VCaP (cell line): ENCODE measurements at regions not wholly inside any gene's neighbourhood (a gene's known extent, or its start where the extent isn't known, plus 50 kb on each side); places are given as distances from the start of the nearest gene placed in this dataset.

Experiments
- H3K27ac ChIP-seq: fragments of 450-650 bp; 2 replicates; pipeline ENCODE4 v1.5.1; 2017
- CTCF ChIP-seq: fragments of 450-650 bp; conservative IDR thresholded peaks from 2 replicates; pipeline ENCODE4 v1.5.1; 2017; ENCODE audit warnings: mild to moderate bottlenecking, moderate library complexity

GRCh38 chr12:77609016-77609415 is 221.7 kb upstream of the NAV3 start:
- no peak for TF ChIP-seq CTCF

GRCh38 chr12:77608271-77608824 is 222.3 kb upstream of the NAV3 start:
- TF ChIP-seq CTCF = no peak
- peak overlapping the region; percentile 65 for H3K27ac ChIP-seq

More at GRCh38 chr12:77609016-77609415, 221.7 kb upstream of the NAV3 start:
- H3K27ac ChIP-seq = peak overlapping the region; percentile 65

GRCh38 chr12:77606348-77606747 is 224.3 kb upstream of the NAV3 start:
- H3K27ac ChIP-seq = no peak overlapping the region
- no peak for TF ChIP-seq CTCF

- no peak overlapping the region for H3K27ac ChIP-seq
Measured at GRCh38 chr12:77603946-77604345, 226.7 kb upstream of the NAV3 start.

GRCh38 chr12:77601069-77601468 is 229.6 kb upstream of the NAV3 start:
- peak overlapping the region; percentile 91 for H3K27ac ChIP-seq
- TF ChIP-seq CTCF = no peak

More at GRCh38 chr12:77603946-77604345, 226.7 kb upstream of the NAV3 start:
- TF ChIP-seq CTCF = no peak

- peak overlapping the region; percentile 91 for H3K27ac ChIP-seq
- TF ChIP-seq CTCF = no peak
Measured at GRCh38 chr12:77600468-77600843, 230.2 kb upstream of the NAV3 start.

- TF ChIP-seq CTCF = no peak
Measured at GRCh38 chr12:77599782-77600467, 230.8 kb upstream of the NAV3 start.

More at GRCh38 chr12:77599782-77600467, 230.8 kb upstream of the NAV3 start:
- peak overlapping the region; percentile 91 for H3K27ac ChIP-seq
